Mesendoderm (in vitro differentiated cells): ENCODE measurements at regions not wholly inside any gene's neighbourhood (a gene's known extent, or its start where the extent isn't known, plus 50 kb on each side); places are given as distances from the start of the nearest gene placed in this dataset.

Source experiments
- DNase-seq: peaks from one replicate; pipeline ENCODE4 v3.0.0; 2013
- H2AK5ac ChIP-seq: 2 replicates; pipeline ENCODE4 v1.6.1; 2013; ENCODE audit warnings: low read length, inconsistent platforms
- H2BK120ac ChIP-seq: 2 replicates; pipeline ENCODE4 v1.6.1; 2013; ENCODE audit warnings: low read depth, mild to moderate bottlenecking, low read length, moderate library complexity, mixed read lengths
- H2BK15ac ChIP-seq: replicated peaks from 2 replicates; pipeline ENCODE4 v1.6.1; 2013; ENCODE audit warnings: low read depth, mild to moderate bottlenecking, moderate library complexity
- H2BK5ac ChIP-seq: 2 replicates; pipeline ENCODE4 v1.6.1; 2013; ENCODE audit warnings: low read length, inconsistent platforms
- H3K18ac ChIP-seq: 2 replicates; pipeline ENCODE4 v1.6.1; 2013; ENCODE audit warnings: mild to moderate bottlenecking, low read length, mixed read lengths
- H3K23ac ChIP-seq: one replicate; pipeline ENCODE4 v1.6.1; 2013; ENCODE audit warnings: low read length
- H3K27ac ChIP-seq: 2 replicates; pipeline ENCODE4 v1.5.1; 2013; ENCODE audit warnings: low read depth, mild to moderate bottlenecking, inconsistent platforms, low read length, moderate library complexity
- H3K27me3 ChIP-seq: 2 replicates; pipeline ENCODE4 v1.6.1; 2013; ENCODE audit warnings: low read length, control low read depth, mild to moderate bottlenecking, inconsistent platforms; ENCODE audit not compliant: insufficient read depth, poor library complexity
- H3K36me3 ChIP-seq: 2 replicates; pipeline ENCODE4 v1.6.1; 2013; ENCODE audit warnings: low read length, inconsistent platforms; ENCODE audit not compliant: control insufficient read depth, insufficient read depth
- H3K4ac ChIP-seq: one replicate; pipeline ENCODE4 v1.6.1; 2013; ENCODE audit warnings: low read depth, mild to moderate bottlenecking, low read length, moderate library complexity
- H3K4me1 ChIP-seq: 2 replicates; pipeline ENCODE4 v1.6.1; 2013; ENCODE audit warnings: low read depth, low read length, inconsistent platforms; ENCODE audit not compliant: control insufficient read depth
- H3K4me2 ChIP-seq: 2 replicates; pipeline ENCODE4 v1.6.1; 2013; ENCODE audit warnings: low read length
- H3K4me3 ChIP-seq: 2 replicates; pipeline ENCODE4 v1.5.1; 2013; ENCODE audit warnings: mild to moderate bottlenecking, low read length
- H3K56ac ChIP-seq: one replicate; pipeline ENCODE4 v1.6.1; 2013; ENCODE audit warnings: low read length
- H3K79me1 ChIP-seq: 2 replicates; pipeline ENCODE4 v1.6.1; 2013; ENCODE audit warnings: low read length, inconsistent platforms
- H3K79me2 ChIP-seq: 2 replicates; pipeline ENCODE4 v1.6.1; 2013; ENCODE audit warnings: mild to moderate bottlenecking, low read length; ENCODE audit not compliant: control insufficient read depth, insufficient read depth
- H3K9ac ChIP-seq: 2 replicates; pipeline ENCODE4 v1.6.1; 2013; ENCODE audit warnings: low read length, inconsistent platforms
- H4K5ac ChIP-seq: one replicate; pipeline ENCODE4 v1.6.1; 2013; ENCODE audit warnings: low read length
- H4K8ac ChIP-seq: one replicate; pipeline ENCODE4 v1.6.1; 2013; ENCODE audit warnings: low read depth, mild to moderate bottlenecking, control low read depth, low read length, moderate library complexity
- WGBS: extraction: QIAGEN DNeasy Blood & Tissue Kit; methylation state at CpG from one replicate; pipeline ENCODE4 v1.1.7; 2013; ENCODE audit warnings: low lambda C conversion rate, missing lambda C conversion rate; ENCODE audit not compliant: insufficient coverage; ENCODE audit errors: extremely low coverage; 5-methylcytosine and 5-hydroxymethylcytosine counted together

DNA sequence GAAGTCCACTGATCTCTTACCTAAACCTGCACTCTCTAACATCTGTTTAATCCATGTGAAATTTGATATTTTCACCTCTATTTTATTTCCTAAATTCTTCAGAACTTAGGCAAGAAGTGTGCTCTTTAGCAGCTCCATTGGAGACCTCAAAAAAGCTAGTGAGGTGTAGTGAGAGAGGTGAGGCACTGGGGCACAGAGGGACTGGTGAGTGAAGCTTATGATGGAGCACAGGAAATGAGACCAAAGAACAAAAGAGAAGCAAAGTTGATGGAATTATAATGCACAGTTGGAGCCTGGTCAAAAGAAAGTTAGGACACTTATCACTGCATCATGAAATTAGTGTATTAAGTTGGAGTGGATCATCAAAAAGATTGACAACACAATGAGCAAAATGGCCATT is 1050.7 kb upstream of the NRXN1 start:
- no peak overlapping the region for H3K56ac ChIP-seq
- H2AK5ac ChIP-seq, result no peak overlapping the region
- H4K5ac ChIP-seq, result no peak overlapping the region
- H3K79me2 ChIP-seq, result no peaks in the 10 kb centered on the region
- no peak overlapping the region for H3K9ac ChIP-seq
- H3K23ac ChIP-seq, result no peak overlapping the region
- H3K4ac ChIP-seq, result no peak overlapping the region
- H2BK120ac ChIP-seq, result peak overlapping the region; percentile 73
- H2BK5ac ChIP-seq, result no peak overlapping the region
- H3K4me3 ChIP-seq, result no peak overlapping the region
- no peak overlapping the region for H2BK15ac ChIP-seq
- H4K8ac ChIP-seq, result no peak overlapping the region
- no peak overlapping the region for H3K27ac ChIP-seq
- H3K27me3 ChIP-seq, result no peaks in the 10 kb centered on the region
- H3K4me1 ChIP-seq, result no peaks in the 10 kb centered on the region
- no peaks in the 10 kb centered on the region for H3K79me1 ChIP-seq
- no peak overlapping the region for H3K4me2 ChIP-seq
- no peak for DNase-seq
- H3K18ac ChIP-seq, result no peak overlapping the region
- no peaks in the 10 kb centered on the region for H3K36me3 ChIP-seq

DNA sequence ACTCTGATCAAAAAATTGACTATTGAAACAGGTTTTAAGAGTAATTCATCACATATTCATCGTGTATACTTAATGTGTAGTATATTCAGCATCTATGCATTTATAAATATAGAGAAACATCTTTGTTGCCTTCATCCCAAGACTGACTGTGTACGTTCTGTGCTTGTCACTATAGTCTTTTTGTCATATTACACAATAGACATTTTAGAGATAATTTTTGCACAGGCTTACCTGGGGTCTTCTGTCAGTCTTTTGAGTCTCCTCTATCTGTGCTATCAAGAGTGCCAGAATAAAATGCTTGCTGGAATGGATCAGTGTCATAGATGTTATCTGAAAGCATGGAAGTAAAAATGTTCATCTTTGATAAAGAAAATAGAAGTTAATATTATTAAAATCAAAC is 1047.7 kb upstream of the NRXN1 start:
- no peak for DNase-seq
- no CpG with 5 or more reads among the region's 2 CpGs for WGBS

DNA sequence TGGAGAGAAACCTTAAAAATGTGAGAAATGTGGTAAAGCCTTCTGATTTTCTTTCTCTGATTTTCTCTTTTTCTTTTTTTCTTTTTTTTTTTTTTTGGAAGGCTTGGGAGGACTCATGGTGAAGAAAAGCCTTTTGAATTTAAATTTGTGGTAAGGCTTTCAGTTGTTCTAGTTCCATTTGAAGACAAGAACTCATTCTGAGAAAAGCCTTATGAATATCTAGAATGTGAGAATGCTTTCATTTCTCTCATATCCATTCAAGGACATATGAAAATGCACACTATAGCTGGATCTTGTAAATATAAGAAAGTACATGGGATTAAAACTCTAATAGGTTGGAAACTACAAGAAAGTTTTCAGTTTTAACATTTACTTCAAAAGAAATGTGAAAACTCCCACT is 1045.2 kb upstream of the NRXN1 start:
- Histone ChIP-seq H3K18ac (no peak overlapping the region), H3K4ac (no peak overlapping the region), H2AK5ac (no peak overlapping the region), H3K4me1 (no peaks in the 10 kb centered on the region), H3K4me2 (no peak overlapping the region), H4K5ac (no peak overlapping the region), H3K36me3 (no peaks in the 10 kb centered on the region), H3K27ac (no peak overlapping the region), H3K79me1 (no peaks in the 10 kb centered on the region), H3K9ac (no peak overlapping the region), H3K4me3 (no peak overlapping the region), H2BK120ac (no peak overlapping the region), H2BK15ac (no peak overlapping the region), H2BK5ac (no peak overlapping the region), H3K27me3 (no peaks in the 10 kb centered on the region), H3K56ac (no peak overlapping the region), H3K79me2 (no peaks in the 10 kb centered on the region), H3K23ac (no peak overlapping the region), H4K8ac (no peak overlapping the region)
- no peak for DNase-seq

More for the DNA sequence above, 1047.7 kb upstream of the NRXN1 start:
- H2AK5ac ChIP-seq, result no peak overlapping the region
- H3K4me2 ChIP-seq, result no peak overlapping the region
- no peak overlapping the region for H3K27ac ChIP-seq
- H2BK120ac ChIP-seq, result no peak overlapping the region
- no peaks in the 10 kb centered on the region for H3K79me2 ChIP-seq
- H3K18ac ChIP-seq, result no peak overlapping the region
- no peak overlapping the region for H3K9ac ChIP-seq
- no peak overlapping the region for H3K23ac ChIP-seq
- H3K27me3 ChIP-seq, result no peaks in the 10 kb centered on the region
- H3K79me1 ChIP-seq, result no peaks in the 10 kb centered on the region
- H3K4ac ChIP-seq, result no peak overlapping the region
- H3K4me1 ChIP-seq, result no peaks in the 10 kb centered on the region
- no peak overlapping the region for H3K56ac ChIP-seq
- no peak overlapping the region for H2BK5ac ChIP-seq
- H2BK15ac ChIP-seq, result no peak overlapping the region
- no peak overlapping the region for H3K4me3 ChIP-seq
- H4K5ac ChIP-seq, result no peak overlapping the region
- H4K8ac ChIP-seq, result no peak overlapping the region
- no peaks in the 10 kb centered on the region for H3K36me3 ChIP-seq

DNA sequence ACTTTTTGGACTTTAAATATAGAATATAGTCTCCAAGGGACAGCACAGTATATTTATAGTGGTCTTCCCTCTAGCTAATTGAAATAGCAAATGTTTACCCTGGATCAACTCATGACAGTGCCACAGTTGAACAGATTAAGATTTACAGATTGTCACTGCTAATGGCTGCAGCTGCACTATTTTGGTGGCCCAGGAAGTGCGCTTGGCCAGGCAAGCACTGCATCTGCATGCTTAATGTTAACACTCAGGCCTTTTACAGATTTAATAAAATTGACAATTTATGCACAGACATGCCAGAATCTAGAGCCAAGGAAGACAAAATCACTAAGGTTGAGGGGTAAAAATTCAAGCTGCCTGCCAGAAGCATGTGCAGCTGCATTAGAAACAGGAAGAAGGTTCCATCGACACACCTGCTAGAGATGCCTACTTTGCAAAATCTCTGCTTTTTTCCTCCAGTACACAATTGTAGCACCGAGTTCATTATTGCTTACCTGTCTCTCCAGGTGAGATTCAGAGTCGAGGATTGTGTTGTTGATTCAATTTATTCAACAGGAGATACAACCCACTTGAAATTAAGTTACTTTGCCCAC is 1042.3 kb upstream of the NRXN1 start:
- H3K4me2 ChIP-seq, result no peak overlapping the region
- H2BK15ac ChIP-seq, result no peak overlapping the region
- no peak overlapping the region for H3K18ac ChIP-seq
- no peaks in the 10 kb centered on the region for H3K27me3 ChIP-seq
- H2AK5ac ChIP-seq, result no peak overlapping the region
- no peak for DNase-seq
- no peak overlapping the region for H3K4ac ChIP-seq
- H3K9ac ChIP-seq, result no peak overlapping the region
- H3K4me3 ChIP-seq, result no peak overlapping the region
- H3K4me1 ChIP-seq, result no peaks in the 10 kb centered on the region
- H3K79me2 ChIP-seq, result no peaks in the 10 kb centered on the region
- no peak overlapping the region for H2BK5ac ChIP-seq
- WGBS, result no CpG with 5 or more reads among the region's 4 CpGs
- H2BK120ac ChIP-seq, result no peak overlapping the region
- H4K8ac ChIP-seq, result no peak overlapping the region
- no peak overlapping the region for H3K56ac ChIP-seq
- no peaks in the 10 kb centered on the region for H3K79me1 ChIP-seq
- H3K36me3 ChIP-seq, result no peaks in the 10 kb centered on the region
- H3K23ac ChIP-seq, result no peak overlapping the region
- H4K5ac ChIP-seq, result no peak overlapping the region
- no peak overlapping the region for H3K27ac ChIP-seq

DNA sequence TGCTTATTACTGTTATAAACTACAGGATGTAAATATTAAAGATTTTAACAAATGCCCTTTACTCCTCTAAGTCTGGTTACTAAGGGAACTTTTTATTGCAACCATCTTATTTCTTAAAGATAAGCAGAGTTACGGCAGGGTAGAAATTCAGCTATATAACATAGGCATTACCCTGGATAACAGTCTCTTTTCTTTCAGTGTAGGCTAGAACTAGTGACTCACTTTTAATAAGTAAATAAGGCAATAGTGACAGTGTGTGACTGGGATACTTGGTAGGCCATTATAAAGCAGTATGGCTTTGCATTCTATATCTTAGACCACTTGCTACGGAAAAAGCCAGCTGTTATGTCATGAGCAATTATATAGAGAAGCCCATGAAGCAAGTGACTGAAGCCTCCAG is 1041.0 kb upstream of the NRXN1 start:
- Histone ChIP-seq H3K9ac (no peak overlapping the region), H2BK5ac (no peak overlapping the region), H3K23ac (no peak overlapping the region), H3K36me3 (no peaks in the 10 kb centered on the region), H2AK5ac (no peak overlapping the region), H3K18ac (no peak overlapping the region), H2BK120ac (no peak overlapping the region), H3K4ac (no peak overlapping the region), H2BK15ac (no peak overlapping the region), H3K4me3 (no peak overlapping the region), H4K8ac (no peak overlapping the region), H3K4me1 (no peaks in the 10 kb centered on the region), H3K56ac (no peak overlapping the region), H3K79me2 (no peaks in the 10 kb centered on the region), H4K5ac (no peak overlapping the region), H3K27me3 (no peaks in the 10 kb centered on the region), H3K4me2 (no peak overlapping the region), H3K27ac (no peak overlapping the region), H3K79me1 (no peaks in the 10 kb centered on the region)
- no peak for DNase-seq
- WGBS, result no CpG with 5 or more reads among the region's 2 CpGs

DNA sequence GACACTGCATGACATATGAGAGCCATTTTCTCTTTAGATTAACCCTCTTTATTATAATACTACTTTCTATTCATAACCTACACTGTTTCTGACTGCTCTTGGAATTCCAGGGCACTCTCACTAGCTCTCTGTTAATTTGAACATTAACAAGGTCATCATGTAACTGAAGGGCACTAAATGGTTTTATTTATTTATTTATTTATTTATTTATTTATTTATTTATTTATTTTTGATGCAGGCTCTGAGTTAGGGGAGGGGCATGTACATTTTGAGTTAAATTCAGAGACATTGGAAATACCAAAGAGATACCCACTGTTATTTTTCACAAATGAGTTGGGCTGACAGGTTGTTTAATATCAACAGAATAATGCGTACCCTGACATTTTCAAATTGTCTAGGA is 1038.7 kb upstream of the NRXN1 start:
- no peaks in the 10 kb centered on the region for H3K79me2 ChIP-seq
- H3K4me3 ChIP-seq, result no peak overlapping the region
- no peaks in the 10 kb centered on the region for H3K27me3 ChIP-seq
- no peak overlapping the region for H4K5ac ChIP-seq
- H3K9ac ChIP-seq, result no peak overlapping the region
- no peak overlapping the region for H3K56ac ChIP-seq
- no CpG with 5 or more reads among the region's 1 CpG for WGBS
- no peak overlapping the region for H2BK120ac ChIP-seq
- H2AK5ac ChIP-seq, result no peak overlapping the region
- H3K4me1 ChIP-seq, result no peaks in the 10 kb centered on the region
- no peak overlapping the region for H3K27ac ChIP-seq
- no peak overlapping the region for H3K18ac ChIP-seq
- no peak overlapping the region for H3K4ac ChIP-seq
- no peak overlapping the region for H4K8ac ChIP-seq
- H3K36me3 ChIP-seq, result no peaks in the 10 kb centered on the region
- DNase-seq, result no peak
- no peak overlapping the region for H2BK15ac ChIP-seq
- no peak overlapping the region for H3K4me2 ChIP-seq
- H3K23ac ChIP-seq, result no peak overlapping the region
- no peak overlapping the region for H2BK5ac ChIP-seq
- H3K79me1 ChIP-seq, result no peaks in the 10 kb centered on the region
